GM18870 (cell line): ENCODE measurements at regions not wholly inside any gene's neighbourhood (a gene's known extent, or its start where the extent isn't known, plus 50 kb on each side); places are given as distances from the start of the nearest gene placed in this dataset.

ENCODE experiments used
- ATAC-seq: cut with Tn5 transposase; IDR thresholded peaks from one replicate; pipeline ENCODE4 v1.9.1; 2021; ENCODE audit warnings: moderate library complexity; ENCODE audit not compliant: unreplicated experiment

- no peak for ATAC-seq
Observed at GRCh38 chr15:70430069-70430468, 332.4 kb upstream of the TLE3 start.

GRCh38 chr15:70429056-70429722, 331.5 kb upstream of the TLE3 start:
- no peak for ATAC-seq

- ATAC-seq = no peak
Observed at GRCh38 chr15:70428211-70428822, 330.6 kb upstream of the TLE3 start.

- no peak for ATAC-seq
Observed at GRCh38 chr15:70427167-70428120, 329.7 kb upstream of the TLE3 start.

- no peak for ATAC-seq
Observed at GRCh38 chr15:70426096-70426821, 328.5 kb upstream of the TLE3 start.

- no peak for ATAC-seq
Observed at GRCh38 chr15:70424937-70425411, 327.3 kb upstream of the TLE3 start.

- no peak for ATAC-seq
Observed at GRCh38 chr15:70423267-70423666, 325.6 kb upstream of the TLE3 start.

GRCh38 chr15:70422342-70422741, 324.6 kb upstream of the TLE3 start:
- ATAC-seq = no peak

- no peak for ATAC-seq
Observed at GRCh38 chr15:70420948-70421482, 323.3 kb upstream of the TLE3 start.

- ATAC-seq = no peak
Observed at GRCh38 chr15:70420086-70420947, 322.6 kb upstream of the TLE3 start.

- no peak for ATAC-seq
Observed at GRCh38 chr15:70418943-70419342, 321.2 kb upstream of the TLE3 start.

- ATAC-seq = no peak
Observed at GRCh38 chr15:70417535-70417934, 319.8 kb upstream of the TLE3 start.

GRCh38 chr15:70416829-70417228, 319.1 kb upstream of the TLE3 start:
- ATAC-seq = no peak

- no peak for ATAC-seq
Observed at GRCh38 chr15:70415398-70415797, 317.7 kb upstream of the TLE3 start.

GRCh38 chr15:70414626-70415025, 316.9 kb upstream of the TLE3 start:
- ATAC-seq = no peak

- no peak for ATAC-seq
Observed at GRCh38 chr15:70412794-70413193, 315.1 kb upstream of the TLE3 start.

GRCh38 chr15:70411143-70411863, 313.6 kb upstream of the TLE3 start:
- ATAC-seq = no peak

GRCh38 chr15:70410371-70410985, 312.8 kb upstream of the TLE3 start:
- no peak for ATAC-seq

- no peak for ATAC-seq
Observed at GRCh38 chr15:70409388-70409787, 311.7 kb upstream of the TLE3 start.
